ENCODE measurements at regions not wholly inside any gene's neighbourhood (a gene's known extent, or its start where the extent isn't known, plus 50 kb on each side); places are given as distances from the start of the nearest gene placed in this dataset.

GRCh38 chr2:42874949-42875801, 82.8 kb upstream of the HAAO start:
- no peak for DNase-seq (ENCODE audit: low read depth)

- no peak for DNase-seq (ENCODE audit: low read depth)
Observed at GRCh38 chr2:42872721-42873120, 80.3 kb upstream of the HAAO start.

DNA sequence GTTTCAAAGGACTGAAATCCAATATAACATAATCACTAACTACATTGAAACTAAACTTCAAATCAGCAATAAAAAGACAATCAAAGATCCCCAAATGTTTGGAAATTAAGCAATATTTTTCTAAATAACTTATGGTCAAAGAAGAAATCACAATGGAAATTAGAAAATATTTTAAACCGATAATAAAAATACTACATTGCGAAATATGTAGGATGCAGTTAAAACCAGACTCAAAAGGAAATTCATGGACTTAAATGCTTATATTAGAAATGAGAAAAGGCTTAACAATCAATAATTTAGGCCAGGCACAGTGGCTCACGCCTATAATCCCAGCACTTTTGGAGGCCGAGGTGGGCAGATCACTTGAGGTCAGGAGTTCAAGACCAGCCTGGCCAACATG, 79.0 kb upstream of the HAAO start:
- DNase-seq (ENCODE audit: low read depth), result no peak

- DNase-seq (ENCODE audit: low read depth), result no peak
Observed at GRCh38 chr2:42868874-42869273, 76.5 kb upstream of the HAAO start.

DNA sequence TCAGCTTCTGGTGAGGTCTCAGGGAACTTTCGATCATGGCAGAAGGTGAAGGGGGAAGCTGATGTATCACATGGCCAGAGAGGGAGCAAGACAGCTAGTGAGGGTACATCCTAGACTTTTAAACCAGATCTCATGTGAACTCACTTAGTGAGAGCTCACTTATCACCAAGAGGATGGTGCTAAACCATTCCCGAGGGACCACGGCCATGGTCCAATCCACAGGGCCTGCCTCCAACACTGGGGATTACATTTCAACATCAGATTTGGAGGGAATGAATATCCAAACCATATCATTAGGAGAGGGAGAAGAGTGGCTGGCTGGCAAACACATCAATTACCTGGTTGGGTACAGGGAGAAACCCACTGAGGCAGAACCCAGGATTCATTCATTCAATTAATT, 75.7 kb upstream of the HAAO start:
- no peak for DNase-seq (ENCODE audit: low read depth)

DNA sequence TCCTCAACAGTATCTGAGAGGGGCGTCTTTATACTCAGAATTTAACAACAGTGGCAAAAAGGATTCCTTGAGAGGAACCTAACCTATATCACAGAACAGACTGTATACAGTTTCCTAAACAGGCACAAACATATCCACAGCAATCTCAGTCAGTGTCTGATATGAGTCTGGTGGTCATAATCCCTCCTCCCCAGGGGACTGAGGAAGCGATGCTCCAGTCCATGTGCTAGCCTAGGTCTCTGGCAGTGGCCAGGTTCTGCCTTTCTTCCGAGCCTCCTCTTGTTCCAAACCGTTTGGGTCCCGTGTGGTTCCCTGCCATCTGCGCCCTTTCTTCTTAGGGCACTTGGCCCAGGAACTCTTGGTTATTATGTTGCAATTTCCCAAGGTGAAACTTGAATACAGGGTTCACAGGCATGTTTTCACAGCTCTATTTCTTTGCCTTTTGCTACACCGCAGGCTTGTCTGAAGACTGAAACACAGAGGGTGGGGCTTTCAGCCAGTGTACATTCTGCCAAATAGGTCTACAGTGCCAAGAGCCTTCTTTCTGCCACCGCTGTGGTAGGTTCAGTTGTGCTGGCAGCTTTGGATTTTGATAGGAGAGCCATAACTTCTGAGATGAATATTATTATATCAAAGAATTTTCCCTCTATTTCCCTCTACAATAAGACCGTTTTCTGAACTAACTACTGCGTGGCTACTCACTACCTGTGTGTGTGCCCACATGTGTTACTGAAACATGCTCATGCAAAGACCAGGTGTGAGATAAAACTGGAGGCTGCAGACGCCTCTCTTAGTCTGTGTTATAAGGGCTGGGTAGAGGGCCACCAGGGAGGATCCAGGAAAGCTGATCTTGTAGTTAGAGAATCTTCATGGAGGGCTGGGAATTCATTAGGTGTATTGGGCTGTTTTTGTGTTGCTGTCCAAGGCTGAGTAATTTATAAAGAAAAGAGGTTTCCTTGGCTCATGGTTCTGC, 75.0 kb upstream of the HAAO start:
- DNase-seq (ENCODE audit: low read depth), result no peak

- no peak for DNase-seq (ENCODE audit: low read depth)
Observed at GRCh38 chr2:42865884-42866881, 73.8 kb upstream of the HAAO start.

DNA sequence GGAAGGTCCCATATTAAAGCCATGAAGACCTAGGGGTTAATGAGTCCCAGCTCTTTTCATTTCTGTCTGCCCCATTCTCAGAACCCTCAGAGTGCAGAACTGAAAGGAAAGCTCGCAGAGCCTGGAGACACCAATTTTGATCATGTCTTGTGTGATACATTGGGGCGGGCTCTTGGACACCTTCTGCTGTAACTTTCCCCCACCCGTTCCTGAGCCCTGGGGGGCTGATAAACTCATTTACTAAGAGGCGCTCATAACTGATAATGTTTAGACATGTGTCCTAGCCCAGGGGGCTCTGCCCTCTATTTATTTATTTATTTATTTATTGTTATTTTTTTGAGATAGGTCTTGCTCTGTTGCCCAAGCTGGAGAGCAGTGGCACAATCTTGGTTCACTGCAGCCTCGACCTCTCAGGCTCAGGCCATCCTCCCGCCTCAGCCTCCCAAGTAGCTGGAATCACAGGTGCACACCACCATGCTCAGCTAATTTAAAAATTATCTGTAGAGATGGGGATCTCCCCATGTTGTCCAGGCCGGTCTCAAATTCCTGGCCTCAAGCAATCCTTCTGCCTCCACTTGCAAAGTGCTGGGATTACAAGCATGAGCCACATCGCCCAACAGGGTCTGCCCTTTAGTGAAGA, 72.4 kb upstream of the HAAO start:
- no peak for DNase-seq (ENCODE audit: low read depth)

GRCh38 chr2:42864222-42864621, 71.8 kb upstream of the HAAO start:
- DNase-seq (ENCODE audit: low read depth), result no peak

- DNase-seq (ENCODE audit: low read depth), result no peak
Observed at GRCh38 chr2:42863751-42864150, 71.4 kb upstream of the HAAO start.

DNA sequence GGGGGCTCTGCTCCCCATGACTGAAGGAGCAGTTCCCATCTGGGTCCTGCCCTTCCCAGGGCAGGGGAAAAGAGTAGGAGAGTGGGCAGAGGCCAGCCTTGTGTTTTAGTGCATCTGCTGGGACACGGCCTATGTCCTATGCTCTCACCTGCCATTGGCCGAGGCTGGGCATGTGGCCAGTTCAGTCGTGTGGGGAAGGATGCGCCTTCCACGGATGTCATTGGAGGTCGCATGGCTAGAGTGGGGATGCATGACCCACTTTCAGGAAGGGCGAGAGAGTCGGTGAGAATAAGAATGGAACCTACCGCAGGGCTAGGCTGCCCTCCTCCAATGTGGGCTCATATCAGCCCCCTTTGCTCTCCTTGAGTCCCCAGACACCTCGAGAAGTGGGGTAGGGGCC, 70.9 kb upstream of the HAAO start:
- DNase-seq (ENCODE audit: low read depth), result no peak

DNA sequence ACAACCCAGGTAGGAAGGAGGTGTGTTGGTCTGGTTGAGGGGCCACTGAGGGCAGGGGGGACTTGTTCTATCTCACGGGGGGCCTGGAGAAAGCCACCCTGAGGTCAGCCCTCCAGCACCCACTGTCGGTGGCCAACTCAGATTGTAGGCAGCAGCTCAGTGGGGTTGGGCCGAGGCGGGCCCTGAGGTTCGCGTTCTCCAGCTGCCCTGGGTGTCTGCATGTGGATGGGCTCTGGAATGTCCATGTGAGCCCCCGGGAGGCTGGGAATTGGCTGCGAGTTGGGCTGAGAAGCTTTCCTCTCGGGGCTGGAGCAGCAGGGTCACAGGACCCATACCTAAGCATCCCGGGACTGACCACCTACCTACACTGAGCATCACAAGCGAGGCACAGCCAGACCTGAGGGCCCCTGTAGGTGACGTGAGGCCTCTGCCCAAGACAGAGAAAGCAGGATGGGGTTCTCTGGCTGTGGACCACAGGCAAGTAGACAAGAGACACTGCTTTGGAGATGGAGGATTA, 70.3 kb upstream of the HAAO start:
- DNase-seq (ENCODE audit: low read depth), result no peak

GRCh38 chr2:42861321-42861720, 68.9 kb upstream of the HAAO start:
- no peak for DNase-seq (ENCODE audit: low read depth)

- no peak for DNase-seq (ENCODE audit: low read depth)
Observed at GRCh38 chr2:42860319-42861094, 68.1 kb upstream of the HAAO start.

GRCh38 chr2:42859791-42860190, 67.4 kb upstream of the HAAO start:
- peak; percentile 12 for DNase-seq (ENCODE audit: low read depth)

DNA sequence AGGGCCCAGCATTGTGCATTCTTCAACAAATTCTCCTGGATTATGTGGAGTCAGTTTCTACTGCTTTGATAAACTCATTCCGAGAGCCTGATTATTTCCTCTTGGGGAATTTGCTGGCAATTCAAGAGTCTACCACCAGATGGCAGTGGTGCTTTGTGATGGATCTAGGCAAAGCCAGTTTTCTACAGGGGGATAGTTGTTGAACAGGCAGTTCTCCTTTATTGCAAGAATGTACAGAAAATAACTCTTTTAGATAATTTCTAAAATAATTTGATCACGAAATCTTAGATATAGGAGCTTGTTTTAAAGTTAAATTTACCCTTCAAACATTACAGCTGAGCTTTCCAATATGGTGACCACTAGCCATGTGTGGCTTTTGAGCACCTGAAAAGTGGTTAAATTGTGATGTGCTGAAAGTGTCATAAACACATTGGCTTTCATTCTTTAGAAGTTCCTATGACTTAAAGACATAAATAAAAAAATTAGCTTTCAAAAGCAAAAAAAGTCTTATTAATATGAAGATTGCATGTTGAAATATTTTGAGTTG, 66.7 kb upstream of the HAAO start:
- DNase-seq (ENCODE audit: low read depth), result peak; percentile 53

GRCh38 chr2:42858140-42859005, 66.0 kb upstream of the HAAO start:
- no peak for DNase-seq (ENCODE audit: low read depth)

- DNase-seq (ENCODE audit: low read depth), result peak; percentile 66
Observed at GRCh38 chr2:42856891-42857632, 64.7 kb upstream of the HAAO start.

Data from M059J (cell line).